Breast epithelium (tissue), 3 donors: ENCODE measurements at regions not wholly inside any gene's neighbourhood (a gene's known extent, or its start where the extent isn't known, plus 50 kb on each side); places are given as distances from the start of the nearest gene placed in this dataset.

Experiments
- CTCF ChIP-seq, 3 donors: fragments of 450-650 bp; IDR thresholded peaks; one replicate each; pipeline ENCODE4 v1.5.1; 2016 to 2017; ENCODE audit warnings: antibody characterized with exemption in 3 of 3, mild to moderate bottlenecking in 3 of 3, moderate library complexity in 3 of 3
- POLR2A ChIP-seq: fragments of 450-650 bp; IDR thresholded peaks from one replicate; pipeline ENCODE4 v1.6.1; 2016; ENCODE audit warnings: antibody characterized with exemption, mild to moderate bottlenecking, moderate library complexity
- POLR2AphosphoS5 ChIP-seq, 3 donors: sonication (generic); formaldehyde crosslinking; IDR thresholded peaks; one replicate each; pipeline ENCODE4 v1.6.1; 2017; ENCODE audit warnings: antibody characterized with exemption in 3 of 3

GRCh38 chr3:146777941-146778340 is 172.8 kb upstream of the PLSCR5 start:
- no peak for TF ChIP-seq CTCF (IDR thresholded peaks at IDR 0.05)
- no peak for TF ChIP-seq POLR2A
- no peak for TF ChIP-seq POLR2AphosphoS5 (IDR thresholded peaks at IDR 0.05)
